GM12878 (cell line): ENCODE measurements at regions not wholly inside any gene's neighbourhood (a gene's known extent, or its start where the extent isn't known, plus 50 kb on each side); places are given as distances from the start of the nearest gene placed in this dataset.

Experiments
- ATAC-seq: fragments of 200-7000 bp; cut with Tn5 transposase; 3 replicates; pipeline ENCODE4 v1.9.1; 2020; ENCODE audit warnings: mild to moderate bottlenecking, moderate library complexity
- BruUV-seq: library from RNA; stranded (reverse); fragments of 400-500 nt; replicated peaks from 2 replicates; lab custom pipeline; 2021; lab: Mats Ljungman, UMichigan
- CTCF ChIA-PET: fragments of 300-600 bp; sonication (Branson Sonifier 250); formaldehyde crosslinking; extraction: SDS; loops from one replicate; lab custom pipeline; 2021; ENCODE audit warnings: inconsistent platforms; lab: Yijun Ruan, JAX
- POLR2A ChIA-PET: fragments of 350-600 bp; formaldehyde crosslinking; extraction: SDS; loops from one replicate; lab custom pipeline; 2021; ENCODE audit warnings: inconsistent platforms; lab: Charles Lee
- RAD21 ChIA-PET: fragments of 300-600 bp; sonication (Branson Sonifier 250); formaldehyde crosslinking; loops from one replicate; lab custom pipeline; 2023; ENCODE audit warnings: antibody characterized with exemption; ENCODE audit not compliant: unreplicated experiment; lab: Charles Lee
- SMC1A ChIA-PET: fragments of 300-600 bp; sonication (Branson Sonifier 250); formaldehyde crosslinking; loops from one replicate; lab custom pipeline; 2023; ENCODE audit not compliant: unreplicated experiment, uncharacterized antibody; lab: Charles Lee
- DNase-seq: peaks from one replicate; pipeline ENCODE4 v3.0.0-alpha.2; 2011; ENCODE audit warnings: low read depth, low spot score
- FAIRE-seq: peaks from 3 replicates; lab custom pipeline; 2011; peaks lifted over from hg19 to GRCh38; lab: Jason Lieb, UNC
- H2AFZ ChIP-seq: 2 replicates; pipeline ENCODE4 v1.6.0; 2011; ENCODE audit warnings: low read depth, low read length, control low read depth; ENCODE audit not compliant: control insufficient read depth
- H3K27ac ChIP-seq: 2 replicates; pipeline ENCODE4 v1.5.1; 2011; ENCODE audit warnings: control low read depth; ENCODE audit not compliant: control insufficient read depth, insufficient read depth
- H3K27me3 ChIP-seq, 2 experiments: replicated peaks in 1 of 2; 2 replicates each; pipeline versions ENCODE4 v1.6.0 to v1.6.1; 2011; ENCODE audit warnings: low read length in 1 of 2; ENCODE audit not compliant: control insufficient read depth in 2 of 2, insufficient read depth in 2 of 2
- H3K36me3 ChIP-seq, 2 experiments: 2 replicates each; pipeline ENCODE4 v1.5.1; 2011; ENCODE audit warnings: low read length in 1 of 2; ENCODE audit not compliant: control insufficient read depth in 2 of 2, insufficient read depth in 2 of 2
- H3K4me1 ChIP-seq: 2 replicates; pipeline ENCODE4 v1.6.1; 2011; ENCODE audit warnings: mild to moderate bottlenecking, low read length, moderate library complexity, mixed read lengths; ENCODE audit not compliant: control insufficient read depth, insufficient read depth
- H3K4me2 ChIP-seq: 2 replicates; pipeline ENCODE4 v1.6.0; 2011; ENCODE audit warnings: control low read depth; ENCODE audit not compliant: control insufficient read depth, insufficient read depth
- H3K4me3 ChIP-seq: fragments of 200-600 bp; sonication (generic); 2 replicates; pipeline ENCODE4 v1.5.1; 2016
- H3K79me2 ChIP-seq: 2 replicates; pipeline ENCODE4 v1.6.0; 2011; ENCODE audit warnings: low read length; ENCODE audit not compliant: control insufficient read depth, insufficient read depth
- H3K9ac ChIP-seq: 2 replicates; pipeline ENCODE4 v1.8.0; 2011; ENCODE audit warnings: low read length, control low read depth, mixed read lengths; ENCODE audit not compliant: control insufficient read depth, insufficient read depth
- H3K9me3 ChIP-seq: replicated peaks from 3 replicates; pipeline ENCODE4 v1.5.1; 2011; ENCODE audit warnings: mild to moderate bottlenecking, low read length; ENCODE audit not compliant: control insufficient read depth, insufficient read depth
- H4K20me1 ChIP-seq: 2 replicates; pipeline ENCODE4 v1.6.0; 2011; ENCODE audit not compliant: control insufficient read depth, insufficient read depth
- GATAD2B ChIP-seq: fragments of 450-650 bp; conservative IDR thresholded peaks from 2 replicates; pipeline ENCODE4 v1.6.1; 2017; ENCODE audit warnings: low read depth, mild to moderate bottlenecking, moderate library complexity
- MXI1 ChIP-seq: fragments of 150-350 bp; IDR thresholded peaks from 2 replicates; pipeline ENCODE4 v1.6.1; 2011; ENCODE audit warnings: low read depth, mild to moderate bottlenecking, inconsistent platforms, low read length, improper control_type of control experiment
- NFIC ChIP-seq: IDR thresholded peaks from 2 replicates; pipeline ENCODE4 v1.6.1; 2012; ENCODE audit warnings: low read depth, mild to moderate bottlenecking, inconsistent platforms, low read length, moderate library complexity
- TARDBP ChIP-seq: IDR thresholded peaks from 2 replicates; pipeline ENCODE4 v1.6.1; 2016; ENCODE audit warnings: borderline replicate concordance
- WGBS: methylation state at CpG from one replicate; pipeline ENCODE4 v1.1.6; 2016; ENCODE audit warnings: low lambda C conversion rate; ENCODE audit not compliant: insufficient replicate concordance, insufficient coverage; ENCODE audit errors: missing lambda C conversion rate; 5-methylcytosine and 5-hydroxymethylcytosine counted together
- in situ Hi-C: fragments of 300-500 bp; cut with MboI; formaldehyde crosslinking; loops from 9 replicates; pipeline ENCODE4 v1.14.3; 2018; ENCODE audit warnings: mixed read lengths
- intact Hi-C: fragments of 100-400 bp; cut with micrococcal nuclease; formaldehyde crosslinking; loops from one replicate; pipeline ENCODE4 v1.14.2; 2022; ENCODE audit not compliant: unreplicated experiment
- TF ChIP-seq, protein P1 (sequence below): IDR thresholded peaks from 2 replicates; pipeline ENCODE4 v1.6.1; 2011; ENCODE audit warnings: low read depth, mild to moderate bottlenecking, low read length, moderate library complexity, borderline replicate concordance; ENCODE audit errors: extremely low read depth
- TF ChIP-seq, protein P2 (sequence below): fragments of 450-650 bp; IDR thresholded peaks from 2 replicates; pipeline ENCODE4 v1.6.1; 2017; ENCODE audit warnings: mild to moderate bottlenecking, moderate library complexity

DNA sequence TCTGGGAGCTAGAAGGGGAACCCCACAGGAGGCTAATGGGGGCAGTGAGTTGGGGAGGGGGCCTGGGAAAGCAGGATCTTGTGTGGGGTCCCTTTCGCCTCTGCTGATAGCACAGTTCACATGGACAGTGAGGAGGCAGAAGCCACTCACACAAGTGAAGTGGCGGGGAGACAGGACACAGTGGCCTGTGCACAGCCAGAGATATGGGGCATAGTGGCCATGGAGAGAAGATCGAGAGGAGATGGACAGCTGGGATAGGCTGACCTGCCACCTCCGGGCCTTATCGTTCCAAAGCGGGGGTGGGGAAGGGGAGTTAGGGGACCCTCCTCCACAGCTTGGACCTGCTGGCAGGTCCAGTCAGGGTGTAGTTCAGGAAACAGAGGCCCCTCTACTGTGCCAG is 69.8 kb upstream of the EDAR start:
- intact Hi-C loops, result no loop called here
- BruUV-seq, result no TSS peak
- H2AFZ ChIP-seq, result no peak overlapping the region
- CTCF ChIA-PET, result interaction anchor here (0.5 kb wide), 1 partner anchor 134 kb away, joined by 3 read pairs; no protein-coding TSS in a partner anchor
- WGBS, result 59% methylated on average over 6 of the region's 6 CpGs
- no peaks in the 10 kb centered on the region; a peak in 4 of 4 replicates for H3K27me3 ChIP-seq
- SMC1A ChIA-PET, result interaction anchor here (0.7 kb wide), 1 partner anchor 11 kb away, joined by 3 read pairs; no protein-coding TSS in a partner anchor
- H3K4me1 ChIP-seq, result no peaks in the 10 kb centered on the region
- RAD21 ChIA-PET, result no interaction called here
- no peak overlapping the region for H3K4me3 ChIP-seq
- H3K9me3 ChIP-seq, result no peaks in the 10 kb centered on the region
- TF ChIP-seq, protein P1, sequence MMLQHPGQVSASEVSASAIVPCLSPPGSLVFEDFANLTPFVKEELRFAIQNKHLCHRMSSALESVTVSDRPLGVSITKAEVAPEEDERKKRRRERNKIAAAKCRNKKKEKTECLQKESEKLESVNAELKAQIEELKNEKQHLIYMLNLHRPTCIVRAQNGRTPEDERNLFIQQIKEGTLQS, result no peak
- TF ChIP-seq, protein P2, sequence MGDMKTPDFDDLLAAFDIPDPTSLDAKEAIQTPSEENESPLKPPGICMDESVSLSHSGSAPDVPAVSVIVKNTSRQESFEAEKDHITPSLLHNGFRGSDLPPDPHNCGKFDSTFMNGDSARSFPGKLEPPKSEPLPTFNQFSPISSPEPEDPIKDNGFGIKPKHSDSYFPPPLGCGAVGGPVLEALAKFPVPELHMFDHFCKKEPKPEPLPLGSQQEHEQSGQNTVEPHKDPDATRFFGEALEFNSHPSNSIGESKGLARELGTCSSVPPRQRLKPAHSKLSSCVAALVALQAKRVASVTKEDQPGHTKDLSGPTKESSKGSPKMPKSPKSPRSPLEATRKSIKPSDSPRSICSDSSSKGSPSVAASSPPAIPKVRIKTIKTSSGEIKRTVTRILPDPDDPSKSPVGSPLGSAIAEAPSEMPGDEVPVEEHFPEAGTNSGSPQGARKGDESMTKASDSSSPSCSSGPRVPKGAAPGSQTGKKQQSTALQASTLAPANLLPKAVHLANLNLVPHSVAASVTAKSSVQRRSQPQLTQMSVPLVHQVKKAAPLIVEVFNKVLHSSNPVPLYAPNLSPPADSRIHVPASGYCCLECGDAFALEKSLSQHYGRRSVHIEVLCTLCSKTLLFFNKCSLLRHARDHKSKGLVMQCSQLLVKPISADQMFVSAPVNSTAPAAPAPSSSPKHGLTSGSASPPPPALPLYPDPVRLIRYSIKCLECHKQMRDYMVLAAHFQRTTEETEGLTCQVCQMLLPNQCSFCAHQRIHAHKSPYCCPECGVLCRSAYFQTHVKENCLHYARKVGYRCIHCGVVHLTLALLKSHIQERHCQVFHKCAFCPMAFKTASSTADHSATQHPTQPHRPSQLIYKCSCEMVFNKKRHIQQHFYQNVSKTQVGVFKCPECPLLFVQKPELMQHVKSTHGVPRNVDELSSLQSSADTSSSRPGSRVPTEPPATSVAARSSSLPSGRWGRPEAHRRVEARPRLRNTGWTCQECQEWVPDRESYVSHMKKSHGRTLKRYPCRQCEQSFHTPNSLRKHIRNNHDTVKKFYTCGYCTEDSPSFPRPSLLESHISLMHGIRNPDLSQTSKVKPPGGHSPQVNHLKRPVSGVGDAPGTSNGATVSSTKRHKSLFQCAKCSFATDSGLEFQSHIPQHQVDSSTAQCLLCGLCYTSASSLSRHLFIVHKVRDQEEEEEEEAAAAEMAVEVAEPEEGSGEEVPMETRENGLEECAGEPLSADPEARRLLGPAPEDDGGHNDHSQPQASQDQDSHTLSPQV, result no peak
- TF ChIP-seq TARDBP (no peak), MXI1 (no peak), NFIC (no peak), GATAD2B (no peak)
- H4K20me1 ChIP-seq, result no peaks in the 10 kb centered on the region
- H3K36me3 ChIP-seq, result no peaks in the 10 kb centered on the region
- FAIRE-seq (no peak), DNase-seq (no peak), ATAC-seq (no peak)
- H3K27ac ChIP-seq, result no peak overlapping the region
- in situ Hi-C loops, result no loop called here
- no peak overlapping the region for H3K4me2 ChIP-seq
- no peaks in the 10 kb centered on the region for H3K79me2 ChIP-seq
- POLR2A ChIA-PET, result interaction anchor here (0.6 kb wide), 1 partner anchor 110 kb away, joined by 3 read pairs; no protein-coding TSS in a partner anchor
- no peak overlapping the region for H3K9ac ChIP-seq
